Erythroblast (primary cell): ENCODE measurements at regions not wholly inside any gene's neighbourhood (a gene's known extent, or its start where the extent isn't known, plus 50 kb on each side); places are given as distances from the start of the nearest gene placed in this dataset.

ENCODE experiments used
- GATA1 ChIP-seq: IDR thresholded peaks from 2 replicates; pipeline ENCODE4 v1.6.1; 2011; ENCODE audit warnings: low read depth, mild to moderate bottlenecking, control low read depth, low read length, moderate library complexity
- POLR2A ChIP-seq: IDR thresholded peaks from 2 replicates; pipeline ENCODE4 v1.6.1; 2011; ENCODE audit warnings: mild to moderate bottlenecking, low read length

- no peak for TF ChIP-seq POLR2A
- no peak for TF ChIP-seq GATA1
Measured at GRCh38 chr16:16791051-16791450, 412.1 kb downstream of the NPIPA7 start.
